HG02642 (cell line): ENCODE measurements at regions not wholly inside any gene's neighbourhood (a gene's known extent, or its start where the extent isn't known, plus 50 kb on each side); places are given as distances from the start of the nearest gene placed in this dataset.
"Not testable (repeated sequence)": the region's sequence is repeated elsewhere in the genome, so short reads cannot be mapped to it uniquely, and the experiment has no call there.

Source experiments
- ATAC-seq: cut with Tn5 transposase; IDR thresholded peaks from one replicate; pipeline ENCODE4 v1.9.1; 2021; ENCODE audit warnings: mild to moderate bottlenecking; ENCODE audit not compliant: unreplicated experiment, poor library complexity

DNA sequence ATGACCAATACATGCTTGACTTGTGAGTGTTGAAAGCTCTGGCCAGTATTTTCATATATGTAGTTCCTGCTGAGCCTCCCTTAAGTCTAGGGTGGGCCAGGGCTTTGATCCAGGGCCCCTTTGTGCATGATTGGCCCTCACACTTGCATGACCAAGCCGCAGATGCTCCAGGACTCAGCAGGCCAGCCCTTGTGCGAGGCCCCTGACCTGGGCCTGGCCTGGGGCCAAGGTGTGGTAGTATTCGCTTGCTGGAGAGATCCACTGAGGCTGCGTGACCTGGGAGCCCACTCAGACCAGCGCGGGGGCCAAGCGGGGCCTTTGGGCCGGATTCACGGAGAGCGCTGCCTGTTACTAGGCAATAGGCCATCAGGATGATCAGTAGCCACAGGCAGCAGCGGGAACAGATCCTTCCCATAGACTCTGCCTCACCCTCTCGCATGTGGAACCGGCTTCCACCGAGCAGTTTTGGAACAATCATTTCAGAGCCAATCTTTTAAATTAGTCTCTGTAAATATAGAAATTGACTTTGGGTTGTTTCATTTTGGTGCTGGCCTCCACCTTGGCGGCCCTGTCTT, 79.0 kb upstream of the PTCH1 start:
- no peak for ATAC-seq

DNA sequence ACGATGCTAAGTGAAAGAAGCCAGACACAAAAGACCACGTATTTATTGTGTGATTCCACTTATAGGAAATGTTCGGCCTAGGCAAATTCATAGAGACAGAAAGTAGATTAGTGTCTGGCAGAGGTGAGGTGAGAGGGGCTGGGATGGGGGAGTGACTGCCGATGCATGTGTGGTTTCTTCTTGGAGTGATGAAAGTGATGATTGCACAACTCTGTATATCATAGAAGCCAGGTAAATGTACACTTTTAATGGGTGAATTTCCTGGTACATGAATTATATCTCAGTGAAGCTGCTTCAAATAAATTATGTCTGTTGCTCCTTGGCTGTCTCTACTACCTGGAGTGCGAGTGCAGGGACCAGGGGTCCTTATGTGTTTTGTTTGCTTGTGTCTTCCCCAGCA, 76.2 kb upstream of the PTCH1 start:
- ATAC-seq = no peak

DNA sequence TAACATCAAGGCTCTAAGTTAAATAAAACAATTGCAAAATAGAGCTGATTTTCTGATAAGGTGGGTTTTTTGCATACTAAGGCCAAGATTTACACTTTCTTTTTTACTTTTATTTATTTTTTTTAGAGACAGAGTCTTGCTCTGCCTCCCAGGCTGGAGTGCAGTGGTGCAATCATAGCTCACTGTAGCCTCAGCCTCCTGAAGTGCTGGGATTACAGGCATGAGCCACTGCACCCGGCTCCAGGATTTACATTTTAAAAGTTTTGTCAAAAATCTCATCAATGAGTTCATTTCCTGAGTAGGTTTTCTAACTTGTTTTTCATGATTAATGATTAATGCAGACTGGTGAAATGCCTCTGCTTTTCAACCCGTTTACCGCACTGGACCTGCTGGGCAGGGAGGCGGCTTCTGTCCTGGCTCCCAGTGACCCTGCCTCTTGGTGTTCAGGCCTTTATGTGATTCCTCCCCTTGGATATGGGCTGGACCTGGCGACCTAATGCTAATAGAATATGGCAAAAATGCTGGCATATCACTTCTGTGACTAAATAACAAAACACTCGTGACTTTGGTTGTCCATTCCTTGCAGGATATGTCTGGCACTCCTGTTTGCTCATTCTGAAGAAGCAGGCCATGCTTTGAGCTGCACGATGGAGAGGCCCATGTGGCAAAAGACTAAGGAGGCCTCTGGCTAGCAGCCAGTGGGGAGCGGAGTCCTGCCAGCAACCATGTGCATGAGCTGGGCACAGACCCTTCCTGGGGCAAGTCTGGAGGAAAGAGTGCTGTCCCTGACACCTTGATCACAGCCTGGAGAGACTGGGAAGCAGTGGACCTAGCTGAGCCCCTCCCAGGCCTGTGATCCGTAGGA, 72.2 kb upstream of the PTCH1 start:
- ATAC-seq = no peak

DNA sequence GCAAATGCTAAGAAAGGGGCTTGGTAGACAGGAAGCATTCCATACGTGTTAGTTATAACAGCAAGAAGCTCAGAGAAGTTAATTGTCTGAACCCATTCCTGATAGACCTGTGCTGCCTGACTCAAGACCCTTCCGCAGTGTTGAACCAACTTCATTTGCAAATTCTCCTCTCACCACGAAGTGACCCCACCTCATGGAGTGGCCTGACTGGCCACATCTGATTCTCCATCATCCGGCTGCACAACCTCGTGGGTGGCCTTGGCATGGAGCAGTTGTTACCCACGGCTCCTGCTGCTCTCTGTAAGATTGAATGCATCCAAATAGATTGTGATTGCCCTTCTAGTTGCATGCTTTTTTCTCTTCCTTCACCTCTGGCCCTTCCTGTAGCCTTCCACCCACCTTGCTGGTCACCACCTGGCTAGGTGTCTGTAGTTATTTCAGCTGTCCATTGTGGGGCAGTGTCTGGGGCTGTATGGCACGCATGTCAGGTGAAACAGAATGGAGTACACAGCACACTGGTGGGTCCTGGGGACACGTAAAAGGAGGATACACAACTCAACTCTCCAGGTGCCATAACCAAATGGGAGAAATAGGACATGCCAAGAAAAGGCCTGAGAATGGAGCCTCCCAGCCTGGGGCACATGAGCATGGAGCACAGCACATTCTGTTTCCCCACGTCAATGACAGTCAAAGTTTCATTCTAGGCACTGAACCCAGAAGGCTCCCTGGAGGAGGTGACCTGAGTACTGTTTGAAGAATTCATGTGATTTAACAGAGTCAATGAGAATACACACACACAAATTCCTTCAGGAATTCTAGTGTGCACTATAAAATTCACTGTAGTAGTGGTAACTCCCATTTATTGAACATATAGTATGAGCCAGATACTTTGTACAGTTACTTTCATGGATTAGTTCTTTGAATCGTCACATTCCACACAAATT, 70.5 kb upstream of the PTCH1 start:
- no peak for ATAC-seq

DNA sequence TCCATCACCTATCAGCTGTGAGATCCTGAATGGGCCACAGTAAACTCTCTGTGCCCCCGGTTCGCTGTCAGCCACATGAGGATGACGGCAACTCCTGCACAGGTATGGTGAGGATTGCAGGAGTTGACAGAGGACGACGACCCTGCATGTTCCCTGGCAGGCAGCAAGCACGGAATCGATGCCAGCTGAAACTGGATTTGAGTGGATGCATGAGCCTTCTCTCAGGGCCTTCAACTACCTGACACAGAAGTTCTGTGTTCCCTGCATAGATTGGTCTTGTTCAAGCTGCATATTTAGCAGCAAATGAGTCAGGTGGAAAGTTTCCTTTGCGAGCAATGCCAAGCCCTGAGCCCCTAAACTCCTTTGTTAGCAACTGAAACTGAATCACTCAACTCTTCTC, 69.6 kb upstream of the PTCH1 start:
- ATAC-seq = no peak

DNA sequence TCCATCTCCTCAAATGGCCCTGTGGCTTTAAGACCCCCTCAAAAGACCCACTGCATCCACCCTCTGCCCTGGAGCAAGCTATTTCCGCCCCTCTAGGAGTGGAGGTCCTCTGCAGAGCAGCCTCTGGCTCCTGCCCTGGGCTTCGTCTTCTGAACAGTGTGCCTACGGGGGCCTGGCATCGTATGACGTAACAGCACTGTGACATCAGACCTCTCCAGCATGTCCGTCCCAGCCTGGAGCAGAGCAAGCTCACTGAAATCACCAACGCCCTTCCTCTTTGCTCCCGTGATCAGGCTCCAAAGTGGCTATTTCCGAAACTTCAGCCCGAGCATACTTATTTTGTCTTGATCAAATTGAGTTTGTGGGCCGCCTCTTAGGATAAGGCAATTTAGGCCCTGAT, 69.1 kb upstream of the PTCH1 start:
- no peak for ATAC-seq

DNA sequence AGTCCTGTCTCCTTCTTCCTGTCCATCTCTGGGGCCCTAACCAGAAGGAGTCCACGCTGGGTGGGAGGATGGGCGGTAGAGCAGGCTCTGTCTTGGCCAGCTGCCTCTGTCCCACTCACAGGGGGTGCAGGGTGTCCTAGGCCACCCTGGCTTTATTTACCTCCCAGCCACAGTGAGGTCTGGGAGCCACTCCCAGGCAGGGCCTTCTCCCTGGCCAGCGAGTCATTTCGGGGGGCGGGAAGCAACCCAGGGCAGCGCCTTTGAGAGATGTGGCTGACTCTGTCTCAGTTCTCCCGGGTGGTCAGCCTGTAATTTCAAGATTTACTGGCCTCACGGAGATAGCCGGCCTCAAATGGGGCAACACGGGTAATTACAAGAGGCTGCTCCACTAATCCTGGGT, 67.4 kb upstream of the PTCH1 start:
- ATAC-seq = no peak

DNA sequence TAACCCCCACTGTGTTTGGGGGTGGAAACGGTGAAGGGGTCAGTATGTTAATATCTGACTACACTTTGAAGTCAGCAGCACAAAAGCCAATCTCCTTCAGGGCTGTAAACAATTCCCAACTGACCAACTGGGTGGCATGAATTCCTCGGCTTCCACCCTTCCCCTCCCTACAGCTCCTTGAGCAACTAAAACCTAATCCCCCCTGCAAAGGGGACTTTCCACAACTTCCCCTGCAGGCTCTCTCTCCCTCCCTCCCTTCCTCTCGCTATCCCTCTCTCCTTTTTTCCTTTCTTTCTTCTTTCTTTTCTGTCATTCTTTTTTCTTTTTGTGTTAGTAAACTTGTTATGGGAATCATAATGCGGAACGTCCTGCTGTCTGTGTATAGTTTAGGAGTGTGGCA, 65.1 kb upstream of the PTCH1 start:
- no peak for ATAC-seq

DNA sequence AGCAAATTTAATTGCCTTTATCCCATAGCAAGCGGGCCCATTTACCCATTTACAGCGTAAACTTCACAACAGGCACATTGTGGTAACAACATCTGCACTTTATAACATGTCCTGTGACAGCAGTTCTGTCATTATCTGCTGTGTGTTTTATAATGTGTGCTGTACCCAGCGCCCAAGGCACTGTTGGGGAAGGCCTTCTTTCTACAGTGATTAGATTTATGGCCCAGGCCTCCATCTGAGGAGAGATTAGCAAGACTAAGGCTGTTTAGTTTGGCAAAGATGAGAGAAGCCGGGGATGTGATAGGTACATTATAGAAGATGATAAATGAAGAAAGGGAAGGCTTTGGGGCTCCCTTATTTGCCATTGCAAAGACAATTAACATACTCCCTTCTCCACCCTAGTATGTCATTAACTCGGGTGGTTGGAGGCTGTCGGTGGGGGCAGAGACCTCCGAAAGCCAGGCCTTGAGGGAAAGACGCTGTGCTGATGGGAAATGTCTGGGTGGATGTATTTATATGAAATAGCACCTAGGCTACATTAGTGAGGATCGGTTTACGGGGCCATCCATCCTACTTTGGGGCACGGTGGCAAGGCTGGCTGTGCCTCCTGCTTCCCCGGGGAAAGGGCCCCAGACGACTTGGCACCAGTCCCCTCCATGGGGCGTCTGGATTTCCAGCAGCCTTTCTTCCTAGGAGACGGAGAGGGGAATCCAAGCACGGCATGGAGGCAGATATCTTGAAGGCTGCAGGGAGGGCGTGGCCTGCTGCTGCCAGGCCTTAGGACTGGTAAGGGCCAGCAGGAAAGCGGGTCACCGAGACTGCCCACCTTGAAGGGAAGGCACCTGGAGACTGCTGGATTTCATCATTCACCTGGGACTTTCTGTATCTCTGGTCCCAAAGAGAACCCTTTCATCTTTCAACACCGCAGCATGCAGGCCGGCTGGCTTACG, 64.3 kb upstream of the PTCH1 start:
- no peak for ATAC-seq

DNA sequence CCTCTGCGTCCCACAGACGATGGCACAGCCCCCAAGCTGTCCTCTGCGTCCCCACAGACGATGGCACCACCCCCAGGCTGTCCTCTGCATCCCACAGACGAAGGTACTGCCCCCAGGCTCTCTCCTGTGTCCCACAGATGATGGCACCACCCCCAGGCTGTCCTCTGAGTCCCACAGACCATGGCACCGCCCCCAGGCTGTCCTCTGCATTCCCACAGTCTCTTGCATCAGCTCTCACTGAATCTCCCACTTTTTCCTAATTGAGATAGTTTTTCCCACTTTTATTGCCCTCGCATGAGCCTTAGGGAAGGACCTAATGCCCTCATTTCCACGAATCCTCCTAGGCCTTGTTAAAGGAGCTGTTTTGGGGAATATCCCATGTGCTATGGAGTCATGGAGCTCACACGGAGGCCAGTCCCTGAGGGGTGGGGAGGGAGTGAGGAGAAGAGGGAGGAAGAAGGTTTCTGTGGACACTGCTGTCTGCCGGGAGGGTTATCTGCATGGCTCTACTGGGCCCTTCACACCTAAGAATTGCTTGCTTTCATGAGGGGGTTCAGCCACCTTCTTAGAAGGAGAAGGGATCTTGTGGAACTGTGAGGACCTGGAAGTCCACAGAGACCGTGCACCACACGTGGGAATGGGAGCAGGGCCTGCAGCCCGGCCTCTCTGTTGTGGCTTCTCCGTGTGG, 58.2 kb upstream of the PTCH1 start:
- ATAC-seq = no peak

DNA sequence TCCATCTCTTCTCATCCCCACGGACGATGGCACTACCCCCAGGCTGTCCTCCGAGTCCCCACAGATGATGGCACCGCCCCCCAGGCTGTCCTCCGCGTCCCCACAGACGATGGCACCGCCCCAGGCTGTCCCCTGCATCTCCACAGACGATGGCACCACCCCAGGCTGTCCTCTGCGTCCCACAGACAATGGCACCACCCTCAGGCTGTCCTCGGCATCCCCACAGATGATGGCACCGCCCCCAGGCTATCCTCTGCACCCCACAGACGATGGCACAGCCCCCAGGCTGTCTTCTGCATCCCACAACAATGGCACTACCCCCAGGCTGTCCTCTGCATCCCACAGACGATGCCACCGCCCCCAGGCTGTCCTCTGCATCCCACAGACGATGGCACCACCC, 57.4 kb upstream of the PTCH1 start:
- ATAC-seq = no peak

DNA sequence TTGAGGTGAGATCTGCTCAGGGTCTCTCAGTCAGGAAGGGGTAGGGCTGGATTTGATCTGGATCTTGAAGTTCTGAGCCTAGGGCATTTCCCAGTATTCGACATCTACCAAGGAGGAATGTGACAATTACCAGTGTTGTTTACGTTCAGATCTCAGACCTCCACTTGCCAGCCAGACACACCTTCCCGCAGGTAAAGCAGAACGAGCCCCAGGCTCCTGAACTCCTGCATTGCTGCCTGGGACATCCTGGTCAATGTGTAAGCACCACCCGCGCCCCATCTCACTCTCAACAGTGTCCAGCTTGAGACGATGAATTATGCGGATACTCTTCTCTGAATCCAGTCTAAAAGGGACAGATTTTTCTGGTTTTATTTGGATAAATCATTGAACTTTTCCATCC, 56.7 kb upstream of the PTCH1 start:
- ATAC-seq = no peak

DNA sequence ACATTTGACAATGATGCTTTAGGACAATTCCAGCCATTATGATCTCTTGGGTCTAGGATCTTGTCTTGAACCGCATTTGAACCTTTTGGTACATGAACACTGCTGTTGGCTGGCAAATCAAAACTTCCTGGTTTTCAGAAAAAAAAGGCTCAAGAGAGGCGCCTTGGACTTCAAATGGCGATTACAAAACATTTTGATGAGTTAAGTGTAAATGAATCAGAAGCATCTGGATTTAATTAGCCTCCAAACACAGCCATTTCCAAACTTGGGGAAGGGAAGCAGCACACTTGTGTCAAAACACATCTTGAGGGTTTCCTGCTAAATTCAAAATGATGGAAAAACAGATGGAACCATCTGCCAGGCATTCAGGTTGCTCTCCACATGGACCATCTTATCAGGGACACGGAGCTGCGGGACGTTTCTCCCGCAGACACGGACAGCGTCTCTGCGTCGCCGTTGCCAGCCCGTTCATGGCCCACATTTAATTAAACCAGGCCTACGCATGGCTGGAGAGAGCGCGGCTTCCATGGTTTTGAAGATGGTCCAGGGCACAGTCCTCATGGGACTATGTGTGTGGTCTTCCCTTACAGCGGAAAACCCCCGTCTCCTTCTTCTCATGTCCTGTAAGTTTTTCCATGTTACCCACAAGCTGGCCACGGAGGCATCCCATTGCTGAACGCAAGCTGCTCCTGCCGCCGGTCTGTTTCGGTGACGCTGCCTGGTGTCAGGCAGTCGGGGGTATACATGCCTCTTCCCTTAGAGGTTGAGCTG, 55.8 kb upstream of the PTCH1 start:
- no peak for ATAC-seq

DNA sequence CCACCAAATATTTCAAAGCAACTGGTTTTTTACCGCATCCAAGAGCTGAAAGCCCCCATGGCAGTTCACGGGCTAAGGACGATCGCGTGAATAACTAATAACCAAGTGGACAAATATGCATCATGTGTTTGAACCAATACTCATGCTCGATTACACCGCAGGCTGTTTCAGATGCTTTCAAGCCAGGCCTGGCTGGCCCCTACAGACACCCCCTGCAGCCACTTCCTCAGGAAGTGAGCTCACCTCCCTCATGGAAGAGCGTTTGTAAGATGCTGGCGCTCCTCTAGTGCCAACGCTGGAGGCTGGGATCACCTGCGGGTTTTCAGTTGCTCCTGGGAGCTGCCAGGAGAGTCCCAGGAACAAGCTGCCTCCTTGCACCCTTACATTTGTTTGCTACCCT, 53.9 kb upstream of the PTCH1 start:
- ATAC-seq = no peak

DNA sequence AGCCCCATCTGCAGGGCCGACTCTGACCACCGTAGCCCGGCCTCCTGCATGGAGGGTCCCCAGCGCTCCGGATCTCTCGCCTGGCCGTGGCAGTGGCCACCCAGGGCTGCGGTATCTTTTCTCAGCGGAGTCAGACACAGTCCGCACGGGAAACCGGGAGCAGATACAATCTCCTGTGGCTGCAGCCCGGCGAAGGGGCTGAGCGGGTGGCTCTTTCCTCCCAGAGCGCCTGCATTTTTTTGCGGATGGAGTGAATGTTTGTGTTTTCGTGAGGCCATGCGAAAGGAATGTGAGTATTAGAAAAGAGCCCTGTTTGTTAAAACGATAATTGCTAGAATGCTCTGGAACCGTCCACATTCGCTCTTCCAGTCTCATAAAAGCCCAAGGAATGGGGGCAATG, 53.4 kb upstream of the PTCH1 start:
- no peak for ATAC-seq

DNA sequence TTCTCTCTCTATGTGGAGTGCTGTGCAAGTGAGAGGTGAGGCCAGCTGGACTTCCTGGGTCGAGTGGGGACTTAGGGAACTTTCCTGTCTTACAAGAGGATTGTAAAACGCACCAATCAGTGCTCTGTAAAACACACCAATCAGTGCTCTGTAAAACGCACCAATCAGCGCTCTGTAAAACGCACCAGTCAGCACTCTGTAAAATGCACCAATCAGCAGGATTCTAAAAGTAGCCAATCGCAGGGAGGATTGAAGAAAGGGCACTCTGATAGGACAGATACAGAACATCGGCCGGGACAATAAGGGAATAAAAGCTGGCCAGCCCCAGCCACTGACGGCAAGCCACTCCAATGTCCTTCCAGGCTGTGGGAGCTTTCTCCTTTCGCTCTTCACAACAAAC, 52.0 kb upstream of the PTCH1 start:
- not testable (repeated sequence) for ATAC-seq
